ENCODE measurements at regions not wholly inside any gene's neighbourhood (a gene's known extent, or its start where the extent isn't known, plus 50 kb on each side); places are given as distances from the start of the nearest gene placed in this dataset.

DNA sequence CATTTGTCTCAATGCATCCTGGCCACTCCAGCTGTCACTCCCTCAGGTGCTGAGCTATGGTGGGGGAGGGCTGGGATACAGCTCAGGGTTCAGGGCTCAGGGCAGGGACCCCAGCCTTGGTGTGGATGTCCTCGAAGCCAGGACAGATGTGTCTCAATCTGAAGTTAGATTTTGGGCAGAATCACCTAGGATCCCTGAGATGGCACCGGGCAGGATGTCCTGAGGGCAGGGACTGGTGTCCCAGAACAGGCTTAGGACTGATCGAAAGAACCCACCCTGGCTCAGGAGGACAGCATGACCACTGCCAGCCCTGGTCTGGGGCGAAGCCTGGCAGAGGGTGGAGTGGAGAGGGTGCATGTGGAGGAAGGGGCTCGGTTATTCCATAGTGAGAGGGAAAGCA, 96.8 kb upstream of the THY1 start:
- DNase-seq = no peak

- DNase-seq = no peak
Measured at GRCh38 chr11:119518746-119519730, 96.1 kb upstream of the THY1 start.

GRCh38 chr11:119515771-119516400, 92.9 kb upstream of the THY1 start:
- no peak for DNase-seq

- no peak for DNase-seq
Measured at GRCh38 chr11:119513806-119514170, 90.8 kb upstream of the THY1 start.

GRCh38 chr11:119513131-119513805, 90.3 kb upstream of the THY1 start:
- no peak for DNase-seq

DNA sequence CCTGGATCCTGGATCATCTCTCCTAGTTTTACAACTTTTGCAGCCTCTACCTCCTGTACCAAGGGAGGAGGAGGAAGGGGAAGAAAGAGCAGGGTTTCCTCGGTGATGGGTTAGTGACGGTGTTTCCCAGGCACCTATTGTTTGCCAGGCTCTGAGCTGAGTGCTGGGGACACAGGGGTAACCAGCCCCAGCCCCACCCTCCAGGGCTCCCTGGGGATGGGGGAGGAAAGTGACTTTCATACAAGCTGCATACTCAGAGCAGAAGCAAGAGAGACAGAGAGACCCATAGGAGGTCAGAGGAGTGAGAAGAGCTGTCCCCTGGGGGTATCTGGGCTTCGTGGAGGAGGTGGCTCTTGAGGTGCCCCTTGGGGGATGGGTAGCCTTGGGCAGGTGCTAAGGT, 89.4 kb upstream of the THY1 start:
- no peak for DNase-seq

DNA sequence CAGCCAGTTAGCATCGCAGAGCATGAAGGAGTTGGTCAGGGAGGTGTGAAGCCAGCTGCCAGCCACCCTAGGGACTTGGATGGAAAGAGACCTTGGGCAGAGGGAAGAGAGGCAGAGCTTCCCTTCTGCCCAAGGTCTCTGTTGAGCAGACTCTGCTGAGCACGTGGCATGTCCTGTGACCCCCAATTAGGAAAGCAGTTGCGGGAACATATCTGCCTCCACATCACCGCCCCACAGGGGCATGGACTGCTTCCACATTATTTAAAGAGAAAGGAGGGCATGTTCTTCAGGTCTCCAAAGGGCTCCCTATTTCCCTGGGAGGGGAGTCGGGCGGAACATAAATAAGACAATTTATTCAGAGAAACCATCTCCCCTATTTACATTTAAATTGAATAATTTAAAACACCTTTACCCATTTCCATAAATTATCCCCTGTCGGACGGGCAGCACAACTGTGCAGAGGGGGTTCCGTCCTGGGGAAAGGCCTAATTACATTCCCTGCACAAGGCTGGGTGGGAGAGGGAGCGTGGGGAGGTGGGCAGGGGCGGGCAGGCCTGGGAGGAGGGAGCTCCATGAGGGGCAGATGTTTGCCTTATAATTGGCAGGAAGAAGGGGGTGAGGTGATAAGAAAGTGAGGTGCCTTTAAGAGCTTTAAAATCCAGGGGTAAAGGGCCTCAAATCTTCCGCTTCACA, 88.8 kb upstream of the THY1 start:
- DNase-seq = no peak

DNA sequence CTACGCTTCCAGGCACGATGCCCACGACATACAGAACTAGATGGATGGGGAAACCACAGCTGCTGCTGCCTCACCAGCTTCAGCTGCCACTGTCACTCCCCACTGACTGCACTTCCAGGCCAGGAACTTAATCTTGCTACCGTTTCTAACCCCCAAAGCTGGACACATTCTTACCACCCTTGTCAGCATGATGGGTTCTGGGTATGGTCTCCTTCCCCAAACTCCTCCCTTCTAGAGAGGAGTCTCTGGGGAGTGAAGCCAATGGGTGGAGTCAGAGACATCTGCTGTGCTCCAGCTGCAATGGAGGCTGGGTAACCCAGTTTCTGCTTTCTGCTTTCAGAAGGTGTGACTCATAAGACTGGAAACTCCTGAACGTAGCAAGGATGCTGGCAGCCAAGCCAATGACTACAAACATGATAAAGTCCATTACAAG, 87.0 kb upstream of the THY1 start:
- DNase-seq = no peak

- no peak for DNase-seq
Measured at GRCh38 chr11:119509282-119509841, 86.4 kb upstream of the THY1 start.

DNA sequence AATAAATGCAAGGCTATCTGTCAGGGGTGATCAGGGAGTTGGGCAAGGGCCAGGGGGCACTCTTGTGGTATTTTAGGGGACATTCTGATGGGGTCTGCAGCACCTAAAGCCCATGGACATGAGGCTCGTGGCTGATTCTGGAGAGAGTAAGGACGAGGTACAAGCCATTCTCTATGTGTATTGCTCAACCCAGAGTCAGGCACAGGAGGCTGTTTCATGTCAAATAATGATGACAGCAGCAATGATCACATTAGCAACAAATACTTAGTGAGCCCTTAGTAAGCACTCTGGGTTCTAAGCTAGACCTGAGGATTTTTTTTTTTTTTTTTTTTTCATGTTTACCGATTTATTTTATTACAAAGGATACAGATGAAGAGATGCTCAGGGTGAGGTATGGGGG, 83.5 kb upstream of the THY1 start:
- no peak for DNase-seq

DNA sequence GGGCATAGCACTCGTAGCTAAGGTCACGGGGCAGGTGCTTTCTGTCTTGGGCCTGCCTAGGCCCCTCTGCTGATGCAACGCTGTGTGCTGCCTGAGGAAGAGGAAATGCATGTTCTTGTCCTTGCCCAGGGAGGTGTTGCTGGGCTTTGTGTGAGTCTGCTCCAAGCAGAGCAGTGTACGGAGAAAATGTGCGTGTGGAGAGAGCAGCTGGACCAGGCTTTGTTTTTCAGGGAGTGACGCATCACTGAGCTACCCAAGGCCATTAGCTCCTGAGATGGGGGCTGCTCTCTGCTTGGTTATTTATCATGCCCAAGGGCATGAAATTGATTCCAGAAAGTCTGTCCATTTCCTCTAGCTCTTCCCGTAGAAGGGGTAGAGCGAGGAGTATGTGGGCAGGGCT, 82.9 kb upstream of the THY1 start:
- DNase-seq = no peak

DNA sequence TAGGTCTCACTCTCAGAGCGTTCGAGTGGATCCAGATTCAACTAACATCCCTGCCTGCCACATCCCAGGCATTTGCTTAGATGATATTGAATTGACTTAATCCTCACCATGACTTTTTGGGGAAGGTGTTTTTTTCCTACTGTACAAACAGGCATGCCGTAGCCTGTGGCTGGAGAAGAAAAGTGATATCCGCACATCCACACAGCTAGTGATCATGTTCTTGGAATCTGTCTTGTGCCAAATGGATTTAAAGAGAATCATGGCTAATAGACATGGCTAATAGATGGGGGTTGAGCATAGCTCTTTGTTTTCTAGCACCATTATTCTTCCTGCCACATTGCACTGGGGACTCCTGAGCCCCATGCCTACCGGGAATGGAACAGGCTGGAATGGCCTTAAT, 82.1 kb upstream of the THY1 start:
- DNase-seq = no peak

GRCh38 chr11:119504371-119504770, 81.4 kb upstream of the THY1 start:
- DNase-seq = no peak

- no peak for DNase-seq
Measured at GRCh38 chr11:119501777-119502405, 78.9 kb upstream of the THY1 start.

DNA sequence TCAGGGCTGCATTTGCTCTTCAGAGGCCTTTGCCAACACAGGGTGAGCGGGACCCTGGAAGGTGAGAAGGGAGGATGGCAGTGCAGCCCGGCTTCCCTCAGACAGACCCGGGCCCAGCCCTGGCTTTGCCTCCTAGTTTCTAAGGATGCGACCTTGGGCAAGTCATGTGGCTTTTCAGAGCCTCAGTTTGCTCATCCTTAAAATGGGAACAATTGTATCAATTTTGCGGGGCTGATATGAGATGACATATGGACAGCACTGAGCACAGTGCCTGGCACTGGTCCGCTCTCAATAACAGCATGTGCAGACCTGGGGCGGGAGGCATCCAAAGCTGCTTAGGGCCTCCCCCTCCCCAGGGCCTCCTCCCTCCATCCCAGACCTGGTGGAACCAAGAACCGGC, 74.7 kb upstream of the THY1 start:
- DNase-seq = no peak

DNA sequence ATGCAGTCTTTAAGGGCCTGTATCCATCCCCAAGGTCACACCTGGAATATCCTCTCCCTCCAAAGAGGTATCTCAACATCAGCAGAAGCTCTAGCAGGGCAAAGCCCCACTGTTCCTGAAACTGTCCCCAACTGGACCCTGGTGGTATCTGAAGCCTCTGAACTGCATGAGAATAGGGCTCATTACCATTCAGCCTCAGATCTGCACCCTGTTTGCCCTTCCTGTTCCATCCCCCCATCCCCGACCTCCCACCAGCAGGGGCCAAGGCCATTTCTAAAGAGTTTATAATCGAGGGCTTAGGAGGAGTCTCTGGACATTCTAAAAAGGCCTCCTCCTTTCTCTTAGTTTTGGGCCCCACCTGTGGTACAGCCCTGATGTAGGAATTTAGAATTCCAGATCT, 74.0 kb upstream of the THY1 start:
- DNase-seq = no peak

DNA sequence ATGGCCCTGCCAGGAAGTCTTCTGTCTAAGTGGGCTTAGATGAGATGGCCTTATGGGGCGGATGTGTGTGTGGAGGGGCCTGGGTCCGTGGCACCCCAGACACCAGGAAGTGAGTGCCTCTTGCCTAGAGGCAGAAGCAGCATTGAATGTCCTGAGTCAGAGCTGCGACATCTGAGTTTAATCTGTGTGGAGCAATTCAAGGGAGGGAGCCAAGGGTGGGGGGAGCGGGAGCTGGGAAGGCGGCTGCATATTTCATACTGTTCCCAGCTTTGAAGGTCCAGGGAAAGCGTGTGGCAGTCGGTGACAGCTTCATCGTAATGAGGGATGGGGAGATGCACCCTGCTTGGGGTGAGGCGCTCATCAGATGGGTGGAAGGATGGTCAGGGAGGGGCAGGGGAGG, 73.5 kb upstream of the THY1 start:
- no peak for DNase-seq

- DNase-seq = no peak
Measured at GRCh38 chr11:119493712-119494111, 70.7 kb upstream of the THY1 start.

DNA sequence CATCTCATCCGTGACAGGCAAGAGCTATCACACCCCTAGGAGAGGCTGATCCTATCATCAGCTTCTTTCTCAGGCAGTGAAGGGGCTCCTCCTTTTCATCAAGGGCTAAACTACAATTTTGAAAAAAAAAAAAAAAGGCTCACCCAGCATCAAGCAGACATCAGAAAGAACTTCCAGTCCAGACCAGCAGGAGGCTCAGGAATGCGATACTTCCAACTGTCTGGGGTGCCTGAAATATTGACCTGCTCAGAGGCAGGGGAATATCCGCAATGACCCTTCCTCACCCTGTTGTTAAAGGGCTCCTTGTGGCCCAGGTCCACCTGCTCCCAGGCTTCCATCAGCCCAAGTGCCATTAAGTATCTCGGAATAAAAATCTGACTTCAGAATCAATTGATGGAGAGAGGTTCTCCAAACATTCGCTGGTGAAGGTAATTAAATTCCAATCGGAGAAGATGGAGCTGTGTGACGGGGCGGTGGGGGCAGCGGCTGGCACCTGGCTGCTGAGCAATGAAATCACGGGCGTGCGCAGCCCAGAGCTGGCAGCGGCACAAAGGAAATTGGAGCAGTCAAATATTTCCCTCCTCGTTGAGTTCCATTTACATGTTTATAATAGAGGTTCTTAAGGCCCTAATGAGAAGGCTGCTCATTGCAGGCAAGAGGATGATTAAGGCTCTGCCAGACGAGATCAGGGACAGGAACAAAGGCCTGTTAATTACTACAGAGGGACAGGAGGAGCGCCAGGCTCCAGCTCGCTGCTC, 69.0 kb upstream of the THY1 start:
- no peak for DNase-seq

GRCh38 chr11:119490253-119491006, 67.5 kb upstream of the THY1 start:
- DNase-seq = no peak

DNA sequence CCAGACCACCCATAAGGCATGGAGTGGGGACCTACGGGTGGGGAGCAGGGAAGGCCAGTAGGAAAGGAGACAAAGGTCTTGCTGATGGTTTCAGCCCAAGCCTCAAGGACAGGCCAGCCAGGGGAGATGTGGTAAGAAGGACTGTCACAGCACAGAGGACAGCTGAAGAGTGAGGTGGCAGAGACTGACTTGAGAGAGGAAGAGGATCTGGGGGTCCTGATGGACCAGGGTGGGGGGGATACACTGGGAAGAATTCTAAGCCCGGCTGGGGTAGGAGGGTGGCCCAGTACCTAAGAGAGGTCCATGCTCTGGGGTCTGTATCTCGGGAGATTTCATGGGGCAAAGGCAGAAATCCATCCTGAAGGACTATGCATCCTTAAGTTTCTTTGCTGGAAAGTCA, 66.1 kb upstream of the THY1 start:
- no peak for DNase-seq
